HG02981 (cell line): ENCODE measurements at regions not wholly inside any gene's neighbourhood (a gene's known extent, or its start where the extent isn't known, plus 50 kb on each side); places are given as distances from the start of the nearest gene placed in this dataset.
"Not testable (repeated sequence)": the region's sequence is repeated elsewhere in the genome, so short reads cannot be mapped to it uniquely, and the experiment has no call there.

Experiments used
- ATAC-seq: cut with Tn5 transposase; IDR thresholded peaks from one replicate; pipeline ENCODE4 v1.9.1; 2021; ENCODE audit warnings: mild to moderate bottlenecking, moderate library complexity; ENCODE audit not compliant: unreplicated experiment

DNA sequence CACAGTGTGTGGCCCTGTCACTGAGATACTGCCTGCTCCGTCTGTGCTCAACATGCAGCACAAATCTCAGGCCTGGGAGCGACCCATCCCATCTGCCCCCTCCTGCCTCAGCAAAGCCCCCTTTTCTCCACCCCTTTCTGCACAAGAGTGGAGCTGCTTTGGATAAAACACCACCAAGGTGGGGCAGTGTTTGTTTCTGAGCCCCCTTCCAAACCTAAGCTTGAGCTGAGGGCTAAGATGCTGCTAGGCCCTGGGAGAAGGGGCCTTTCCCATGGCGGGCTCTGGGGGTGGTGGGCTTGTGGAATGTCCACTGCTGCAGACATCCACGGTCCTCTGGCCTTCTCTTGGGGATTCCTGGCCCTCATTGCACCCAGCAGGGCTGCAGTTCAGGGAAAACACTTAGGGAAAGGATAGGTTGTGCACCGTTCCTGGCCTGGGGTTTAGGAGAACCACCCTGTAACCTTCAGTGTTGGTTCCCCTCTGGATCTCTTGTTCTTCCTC is 594.1 kb downstream of the TBC1D22A start:
- ATAC-seq = no peak

DNA sequence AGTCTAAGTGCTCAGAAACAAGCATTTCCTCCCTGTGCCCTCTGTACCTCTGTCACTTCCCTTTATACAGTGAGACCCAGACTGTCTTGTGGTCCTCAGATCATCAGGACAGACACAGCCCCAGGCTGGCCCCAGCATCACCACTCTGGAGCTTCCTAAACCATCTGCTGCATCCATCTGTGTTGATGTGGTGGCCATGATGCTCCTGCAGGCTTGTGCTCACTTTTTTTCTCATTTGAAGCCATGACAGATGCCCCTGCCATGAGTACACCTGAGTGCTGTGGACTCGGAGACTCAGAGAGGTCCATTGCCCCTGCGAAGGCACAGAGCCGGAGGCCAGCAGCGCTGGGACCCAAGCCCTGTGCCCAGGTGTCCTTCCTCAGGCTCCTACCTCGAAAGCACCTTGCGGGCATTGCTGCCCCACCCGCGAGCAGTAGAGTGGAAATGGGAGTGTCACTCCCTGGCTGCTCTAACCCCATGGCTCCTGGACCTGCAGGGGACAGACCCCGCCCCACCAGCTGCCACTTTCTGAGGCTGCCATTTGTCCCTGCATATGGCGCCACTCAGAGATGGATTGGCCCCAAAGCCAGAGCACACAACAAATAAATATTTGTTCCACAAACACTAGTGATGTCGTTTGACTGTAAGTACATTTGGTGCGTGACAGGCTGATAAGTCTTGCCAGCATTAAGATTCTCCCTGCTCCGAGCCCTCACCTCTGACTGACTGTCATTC is 593.5 kb downstream of the TBC1D22A start:
- no peak for ATAC-seq

DNA sequence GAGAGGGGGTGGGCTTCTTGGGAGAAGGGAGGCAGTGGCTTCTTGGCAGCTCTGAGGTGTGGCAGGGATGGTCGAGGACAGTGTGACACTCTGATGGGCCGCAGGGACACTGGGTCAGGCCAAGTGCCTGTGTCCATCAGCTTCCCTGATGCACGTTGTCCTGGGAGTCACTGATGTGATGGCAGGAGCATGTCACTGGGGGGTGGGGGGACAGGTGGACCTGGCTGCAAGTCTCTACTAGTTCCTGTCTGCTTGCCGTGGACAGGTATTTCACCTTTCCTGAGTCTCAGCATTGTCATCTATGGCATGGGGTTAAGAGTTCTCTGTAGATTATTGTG is 592.9 kb downstream of the TBC1D22A start:
- no peak for ATAC-seq

DNA sequence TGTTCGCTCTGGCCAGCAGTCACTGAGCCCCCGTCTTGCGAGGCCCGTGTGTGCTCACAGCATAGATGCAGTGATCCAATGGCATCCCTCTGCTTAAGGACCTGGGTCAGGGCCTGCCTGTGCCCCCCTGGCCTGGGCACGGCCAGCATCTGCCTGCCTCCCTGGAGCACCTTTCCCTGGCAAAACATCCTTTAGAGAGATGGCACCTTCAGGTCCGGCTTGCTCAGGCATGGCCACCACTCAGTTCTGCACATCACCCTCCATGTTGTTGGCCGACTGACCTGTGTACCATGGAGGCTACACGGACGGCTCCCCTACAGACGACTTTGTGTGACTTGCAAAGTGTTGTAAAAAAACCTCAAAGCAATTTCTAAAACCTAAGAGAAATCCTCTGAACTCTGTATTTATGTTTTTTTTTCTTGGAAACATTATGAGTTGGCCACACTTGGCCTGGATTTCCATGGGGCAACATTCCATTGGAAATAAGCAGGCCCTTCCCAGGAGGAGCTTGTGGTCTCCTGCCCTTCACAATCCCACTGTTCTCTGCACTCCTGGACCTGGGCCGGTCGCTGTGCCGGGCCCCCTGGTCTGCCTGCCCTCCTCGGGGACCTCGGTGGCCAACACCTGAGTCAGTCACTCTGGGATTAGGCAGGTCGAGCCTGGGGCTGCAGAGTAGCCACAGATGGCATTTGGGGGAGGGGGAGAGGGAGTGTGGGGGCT is 592.4 kb downstream of the TBC1D22A start:
- ATAC-seq = no peak

DNA sequence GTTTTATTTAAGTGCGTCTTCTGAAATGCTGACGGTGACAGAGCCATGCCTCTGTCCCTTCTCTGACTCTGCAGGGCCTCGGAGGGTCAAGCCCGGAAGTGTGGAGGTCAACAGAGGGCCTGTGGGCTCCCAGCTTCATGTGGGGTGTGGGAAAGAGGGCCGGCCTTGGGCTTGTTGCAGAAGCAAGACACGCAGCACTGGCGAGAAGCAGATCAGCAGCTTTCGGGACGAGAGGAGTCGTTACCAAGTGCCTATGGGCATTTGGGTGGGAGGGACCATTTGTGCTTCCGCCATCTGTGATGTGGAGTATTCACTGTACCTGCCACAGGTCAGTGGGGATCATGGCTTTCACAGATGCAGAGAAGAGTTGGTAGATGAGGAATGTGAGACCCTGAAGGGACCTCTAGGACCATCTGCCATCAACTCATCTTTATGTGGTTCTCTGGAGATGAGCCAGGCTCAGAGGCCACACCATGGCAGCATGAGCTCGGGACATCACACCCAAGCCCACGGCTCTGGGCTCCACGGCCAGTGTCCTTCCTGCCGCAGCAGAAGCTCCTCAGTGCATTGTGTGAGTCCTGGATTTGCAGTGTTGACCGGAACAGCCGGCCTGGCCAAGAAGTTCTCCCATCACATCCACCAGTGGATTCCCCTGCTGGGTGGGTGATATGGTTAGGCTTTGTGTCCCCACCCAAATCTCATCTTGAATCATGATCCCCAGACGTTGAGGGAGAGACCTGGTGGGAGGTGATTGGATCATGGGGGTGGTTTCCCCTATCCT is 590.7 kb downstream of the TBC1D22A start:
- no peak for ATAC-seq

DNA sequence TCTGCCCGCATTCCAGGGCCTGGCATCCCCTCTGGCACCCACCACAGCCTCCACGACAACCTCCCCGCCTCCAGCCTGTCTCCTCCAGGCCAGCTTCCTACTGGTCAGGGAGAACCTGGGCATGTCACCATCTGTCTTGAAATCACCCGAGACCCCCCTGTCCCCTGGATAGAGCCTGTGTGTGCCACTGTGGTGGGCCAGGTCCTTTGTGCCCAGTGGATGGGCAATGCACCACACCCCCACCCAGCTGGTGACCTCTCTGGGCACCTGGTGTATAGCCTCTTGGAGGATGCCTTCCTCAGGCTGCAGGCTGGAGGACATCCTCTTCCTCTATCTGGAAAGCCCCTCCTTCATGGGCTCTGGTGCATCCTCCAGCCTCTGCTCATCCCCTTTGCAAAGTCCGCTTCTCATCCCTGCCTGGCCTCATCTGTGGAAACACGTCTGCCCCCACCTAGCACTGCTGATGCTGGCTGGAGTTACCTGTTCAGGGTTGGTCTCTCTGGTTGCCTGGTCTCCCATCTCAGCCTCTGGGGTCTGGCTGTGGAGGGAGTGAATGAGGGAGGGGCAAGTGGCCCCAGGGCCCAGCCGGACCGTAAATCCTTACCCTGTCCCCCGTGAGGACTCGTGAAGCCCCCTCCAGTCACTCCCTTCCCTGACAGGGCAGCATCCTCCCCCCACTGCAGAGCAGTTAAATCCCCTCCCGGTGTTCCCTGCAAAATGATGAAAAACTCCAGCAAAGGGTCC is 589.6 kb downstream of the TBC1D22A start:
- no peak for ATAC-seq

DNA sequence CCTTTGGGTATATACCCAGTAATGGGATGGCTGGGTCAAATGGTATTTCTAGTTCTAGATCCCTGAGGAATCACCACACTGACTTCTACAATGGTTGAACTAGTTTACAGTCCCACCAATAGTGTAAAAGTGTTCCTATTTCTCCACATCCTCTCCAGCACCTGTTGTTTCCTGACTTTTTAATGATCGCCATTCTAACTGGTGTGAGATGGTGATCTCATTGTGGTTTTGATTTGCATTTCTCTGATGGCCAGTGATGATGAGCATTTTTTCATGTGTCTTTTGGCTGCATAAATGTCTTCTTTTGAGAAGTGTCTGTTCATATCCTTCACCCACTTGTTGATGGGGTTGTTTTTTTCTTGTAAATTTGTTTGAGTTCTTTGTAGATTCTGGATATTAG is 583.8 kb downstream of the TBC1D22A start:
- not testable (repeated sequence) for ATAC-seq

DNA sequence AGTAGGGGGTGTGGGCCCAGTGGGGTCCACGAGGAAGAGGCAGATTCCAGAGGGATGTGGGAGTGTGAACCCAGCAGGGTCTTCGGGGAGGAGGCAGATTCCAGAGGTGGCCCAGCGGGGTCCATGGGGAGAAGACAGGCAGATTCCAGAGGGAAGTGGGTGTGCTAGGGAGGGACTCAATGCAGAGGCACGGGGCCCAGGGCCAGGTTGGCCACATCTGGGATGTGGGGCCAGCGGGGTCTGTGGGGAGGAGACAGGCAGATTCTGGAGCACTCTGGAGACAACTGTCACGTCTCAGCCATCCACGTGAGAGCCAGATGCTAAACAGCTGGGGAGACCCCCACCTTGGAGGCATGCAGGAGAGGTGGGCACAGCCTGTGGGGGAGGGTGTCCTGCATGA is 582.6 kb downstream of the TBC1D22A start:
- ATAC-seq = no peak

DNA sequence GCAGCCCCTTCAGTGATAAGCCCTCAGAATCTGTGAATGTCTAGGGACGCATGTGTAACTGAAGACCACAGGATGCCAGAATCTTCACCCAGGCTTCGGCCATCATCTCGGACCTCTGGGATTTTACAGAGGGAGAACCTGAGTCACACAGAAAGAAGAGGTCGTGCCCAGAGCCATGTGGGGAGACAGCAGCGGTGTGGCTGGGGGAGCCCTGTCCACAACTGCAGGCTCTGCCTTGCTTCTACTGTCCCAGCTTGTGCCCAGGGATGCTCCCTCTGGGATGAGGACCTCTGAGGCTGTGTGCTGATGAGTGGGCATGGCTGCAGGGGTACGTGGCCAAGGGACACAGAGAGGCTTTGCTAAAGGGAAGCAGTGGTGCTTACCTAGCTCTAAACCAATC is 582.0 kb downstream of the TBC1D22A start:
- no peak for ATAC-seq

DNA sequence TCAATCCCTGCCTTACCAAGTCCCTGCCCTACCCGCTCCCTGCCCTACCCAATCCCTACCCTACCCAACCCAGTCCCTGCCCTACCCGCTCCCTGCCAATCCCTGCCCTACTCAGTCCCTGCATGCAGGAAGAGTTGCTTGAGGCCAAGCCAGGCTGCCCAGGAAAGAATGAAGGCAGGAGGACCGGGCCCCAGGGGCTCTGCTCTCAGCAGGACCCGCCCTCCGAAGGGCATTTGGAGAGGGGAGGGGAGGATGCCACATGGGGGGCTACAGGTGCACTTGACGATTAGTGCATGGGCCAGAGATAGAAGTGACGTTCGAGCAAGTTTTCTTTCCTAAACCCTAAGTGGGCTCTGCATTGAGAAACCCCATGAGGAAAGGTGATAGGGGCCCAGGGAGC is 581.2 kb downstream of the TBC1D22A start:
- no peak for ATAC-seq

DNA sequence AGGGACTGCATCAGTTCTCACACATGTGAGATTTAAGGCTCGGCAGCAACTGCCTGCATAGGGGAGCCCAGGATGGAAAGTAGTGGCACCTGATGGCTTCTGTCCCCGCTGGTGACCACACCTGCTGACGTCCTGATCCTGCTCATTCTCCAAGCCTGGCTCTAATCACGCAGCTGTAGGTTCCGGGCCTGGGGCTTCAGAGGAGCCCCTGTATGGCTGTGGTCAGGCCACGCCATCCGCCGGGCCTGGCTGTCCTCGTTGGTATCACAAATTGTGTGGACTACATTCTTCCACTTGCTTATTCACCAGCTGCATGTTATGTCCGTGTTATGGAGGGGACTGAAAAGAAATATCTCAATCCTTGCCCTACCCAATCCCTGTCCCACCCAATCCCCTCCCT is 580.0 kb downstream of the TBC1D22A start:
- no peak for ATAC-seq

DNA sequence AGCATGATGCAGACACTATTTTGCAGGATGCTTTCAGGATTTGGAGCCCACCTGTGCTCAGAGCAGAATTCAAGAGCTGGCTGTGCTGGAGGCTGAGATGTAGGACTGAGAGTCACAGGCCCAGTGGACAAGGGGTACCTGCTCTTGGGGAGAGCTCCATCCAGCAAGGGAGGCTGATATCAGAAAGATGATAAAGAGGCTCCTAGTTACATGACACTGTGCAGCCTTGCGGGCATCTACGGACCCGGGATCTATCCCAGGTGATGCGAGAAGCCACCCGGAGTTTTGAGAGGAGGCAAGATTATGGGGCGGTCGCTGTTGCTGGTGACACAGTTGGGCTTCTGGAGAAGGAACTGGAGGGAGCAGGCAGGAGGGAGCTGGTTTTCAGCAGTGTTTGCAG is 579.0 kb downstream of the TBC1D22A start:
- no peak for ATAC-seq

DNA sequence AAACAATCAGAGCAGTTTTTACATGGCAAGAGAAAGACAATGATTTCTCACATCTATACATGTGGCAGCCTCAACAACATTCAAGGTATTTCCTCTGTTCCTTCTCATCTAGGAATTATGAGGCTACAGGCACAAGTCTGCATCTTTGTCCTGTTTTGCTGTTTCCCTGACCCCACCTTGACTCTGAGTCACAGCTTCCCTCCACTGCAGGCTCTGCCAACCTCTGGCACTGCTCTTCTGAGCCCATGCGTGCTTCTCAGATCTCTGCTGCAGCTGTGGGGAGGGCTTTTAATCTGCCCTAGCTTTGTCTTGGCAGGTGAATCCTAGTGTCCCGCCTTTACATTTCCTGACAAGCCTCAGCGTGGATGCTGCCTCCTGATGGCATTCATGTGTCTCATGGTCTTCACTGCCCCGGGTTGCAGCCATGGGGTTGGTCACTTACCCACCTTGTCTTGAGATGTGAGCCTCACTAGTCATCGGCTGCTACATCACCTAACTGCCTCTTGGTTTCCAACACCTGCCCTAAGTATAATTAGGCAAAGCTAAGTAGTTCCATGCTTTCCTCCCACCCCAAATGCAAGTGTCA is 578.5 kb downstream of the TBC1D22A start:
- ATAC-seq = no peak

DNA sequence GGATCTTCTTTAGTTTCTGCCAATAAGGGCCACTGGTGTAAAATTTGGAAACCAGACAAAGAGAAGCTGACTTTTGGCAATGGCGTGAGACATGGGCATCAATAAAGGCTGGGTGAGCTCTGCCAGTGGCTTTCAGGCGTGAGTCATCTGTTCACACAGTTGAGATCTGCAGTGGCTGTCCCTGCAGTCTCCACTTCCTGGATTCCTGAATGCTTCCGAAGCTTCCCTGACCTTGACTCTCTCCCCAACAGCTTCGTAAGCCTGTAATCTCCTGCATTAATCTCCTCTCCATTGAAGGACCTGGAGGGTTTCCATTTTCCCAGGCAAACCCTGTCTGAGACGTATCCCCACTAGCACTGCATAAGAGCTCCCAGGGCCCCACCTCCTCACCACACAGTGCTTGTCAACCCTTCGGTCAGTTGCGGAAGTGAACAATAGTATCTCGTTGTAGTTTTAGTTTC is 574.7 kb downstream of the TBC1D22A start:
- no peak for ATAC-seq

DNA sequence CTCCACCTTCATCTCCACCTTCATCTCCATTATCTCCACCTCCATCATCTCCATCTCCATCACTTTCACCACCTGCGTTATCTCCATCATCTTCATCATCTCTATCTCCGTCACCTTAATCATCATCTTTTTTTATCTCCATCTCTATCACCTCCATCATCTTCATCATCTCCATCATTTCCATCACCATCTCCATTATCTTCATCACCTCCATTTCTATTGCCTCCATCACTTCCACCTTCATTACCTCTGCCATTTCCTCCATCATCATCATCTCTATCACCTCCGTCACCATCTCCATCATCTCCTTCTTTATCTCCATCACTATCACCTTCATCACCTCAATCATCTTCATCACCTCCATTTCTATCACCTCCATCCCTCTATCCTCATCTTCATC is 573.5 kb downstream of the TBC1D22A start:
- no peak for ATAC-seq

DNA sequence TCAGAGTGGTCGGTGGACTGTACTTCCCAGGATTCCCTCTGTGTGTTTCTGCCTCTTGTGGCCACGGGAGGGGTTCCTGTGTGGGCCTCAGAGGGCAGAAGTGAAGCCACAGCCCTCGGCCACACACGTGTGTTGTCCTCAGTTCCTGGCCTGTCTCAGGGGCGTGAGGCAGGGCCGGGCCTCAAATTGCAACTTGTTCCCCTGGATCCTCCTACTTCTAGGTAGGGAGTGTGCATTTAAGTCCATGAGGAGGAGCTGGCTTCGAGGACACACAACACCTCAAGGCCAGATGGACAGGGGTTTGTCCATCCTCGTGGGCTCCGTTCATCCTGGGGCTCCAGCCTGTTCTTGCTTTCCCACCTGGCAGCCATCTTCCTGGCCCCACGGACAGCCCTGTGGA is 573.0 kb downstream of the TBC1D22A start:
- ATAC-seq = no peak

DNA sequence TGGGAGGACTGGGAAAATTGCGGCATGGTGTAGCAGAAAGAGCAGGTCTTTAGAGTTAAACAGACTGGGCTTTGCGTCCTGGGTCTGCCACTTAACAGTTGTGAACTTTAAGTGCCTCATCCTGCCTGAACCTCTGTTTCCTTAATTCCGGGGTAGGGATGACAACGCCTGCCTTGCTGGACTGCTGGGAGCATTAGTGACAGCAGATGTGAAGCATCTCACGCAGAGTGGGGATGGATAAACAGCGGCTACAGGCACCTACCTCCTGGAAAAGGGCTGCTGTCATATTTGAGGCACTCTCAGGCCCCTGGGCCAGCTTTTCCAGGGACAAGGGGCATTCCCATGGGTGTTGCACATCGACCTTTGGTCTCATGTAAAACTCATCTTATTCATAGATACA is 572.2 kb downstream of the TBC1D22A start:
- no peak for ATAC-seq

DNA sequence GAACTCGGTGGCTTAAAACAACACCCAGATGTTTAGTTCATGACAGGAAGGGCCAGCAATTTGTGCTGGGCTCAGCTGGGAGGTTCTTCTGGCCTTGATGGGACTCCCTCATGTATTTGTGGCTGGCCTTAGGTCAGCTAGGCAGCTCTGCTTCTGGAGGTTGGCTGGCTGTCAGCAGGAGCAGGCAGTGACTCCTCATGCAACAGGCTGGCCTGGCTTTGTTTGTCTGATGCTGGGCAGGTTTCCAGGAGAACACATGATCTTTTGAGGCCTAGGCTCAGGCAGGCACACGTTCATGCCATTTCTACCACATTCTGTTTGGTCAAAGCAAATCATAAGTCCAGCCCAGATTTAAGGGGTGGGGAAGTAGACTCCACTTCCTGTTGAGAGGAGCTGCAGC is 571.2 kb downstream of the TBC1D22A start:
- no peak for ATAC-seq

DNA sequence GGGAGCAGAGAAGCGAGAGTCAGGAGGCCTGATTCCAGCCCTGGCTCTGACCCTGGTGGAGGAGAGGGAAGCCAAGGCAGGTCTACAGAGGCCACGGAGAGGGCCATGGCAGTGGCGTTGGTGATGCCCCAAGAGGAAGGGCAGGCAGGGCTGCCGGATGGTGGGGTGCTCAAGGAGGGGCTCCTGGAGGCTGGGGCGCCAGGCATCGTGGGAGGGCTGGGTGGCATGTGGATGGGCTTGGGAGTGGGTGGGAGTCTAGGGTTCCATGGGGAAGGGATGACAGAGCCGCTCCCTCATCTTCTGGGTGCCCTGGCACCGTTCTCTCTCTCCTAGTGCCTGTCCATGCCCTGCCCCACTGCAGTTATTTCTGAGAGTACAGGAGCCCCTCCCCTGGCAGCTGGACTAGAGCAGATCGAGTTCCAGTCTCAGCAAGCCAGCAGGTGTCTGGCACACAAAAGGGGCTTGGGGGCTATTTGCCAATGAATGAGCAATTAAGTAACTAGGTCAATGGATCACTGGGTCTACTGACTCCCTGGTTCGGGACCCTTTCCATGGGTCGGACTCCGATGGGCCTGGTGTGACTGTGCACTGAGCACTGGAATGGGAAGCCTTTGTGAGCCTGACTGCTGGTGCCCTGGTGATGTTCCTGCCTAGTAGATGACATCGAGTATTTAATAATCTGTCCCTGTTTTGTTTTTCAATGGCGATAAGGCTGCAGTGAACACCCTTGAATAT is 570.0 kb downstream of the TBC1D22A start:
- no peak for ATAC-seq

DNA sequence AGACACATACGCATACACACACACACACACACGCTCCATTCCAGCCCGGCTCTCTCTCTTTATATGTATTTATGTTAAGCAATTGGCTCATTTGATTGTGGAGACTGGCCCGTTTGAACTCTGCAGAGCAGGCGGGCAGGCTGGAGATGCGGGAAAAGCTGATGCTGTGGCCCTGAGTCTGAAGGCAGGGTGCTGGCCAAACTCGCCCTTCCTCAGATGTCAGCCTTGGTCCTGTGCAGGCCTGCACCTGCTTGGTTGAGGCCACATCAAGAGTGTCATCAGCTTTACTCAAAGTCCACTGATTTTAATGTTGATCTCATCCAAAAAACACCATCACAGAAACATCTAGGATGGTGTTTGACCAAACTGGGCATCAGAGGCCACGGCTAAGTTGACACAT is 569.3 kb downstream of the TBC1D22A start:
- ATAC-seq = no peak
